WTC11 (cell line): ENCODE measurements at regions not wholly inside any gene's neighbourhood (a gene's known extent, or its start where the extent isn't known, plus 50 kb on each side); places are given as distances from the start of the nearest gene placed in this dataset.

ENCODE experiments used
- ATAC-seq: fragments of 200-7000 bp; cut with Tn5 transposase; 2 replicates; pipeline ENCODE4 v1.10.0; 2021; ENCODE audit warnings: mild to moderate bottlenecking, moderate library complexity
- CTCF ChIA-PET: fragments of 300-600 bp; sonication (Branson Sonifier 250); formaldehyde crosslinking; loops from one replicate; lab custom pipeline; 2021; ENCODE audit warnings: antibody characterized with exemption; lab: Charles Lee
- POLR2A ChIA-PET: fragments of 350-600 bp; sonication (Branson Sonifier 250); formaldehyde crosslinking; loops from one replicate; lab custom pipeline; 2021; ENCODE audit warnings: antibody characterized with exemption; lab: Charles Lee
- DNase-seq: peaks from one replicate; pipeline ENCODE4 v3.0.0; 2021; ENCODE audit warnings: low spot score
- H3K27ac Mint-ChIP-seq: 2 replicates; pipeline ENCODE4 v1.8.0; 2021; ENCODE audit warnings: mixed read lengths
- H3K27me3 Mint-ChIP-seq: 2 replicates; pipeline ENCODE4 v1.8.0; 2021; ENCODE audit warnings: low read depth, mild to moderate bottlenecking, moderate library complexity, mixed read lengths
- H3K36me3 Mint-ChIP-seq: 2 replicates; pipeline ENCODE4 v1.8.0; 2021; ENCODE audit warnings: mixed read lengths
- H3K4me1 Mint-ChIP-seq: 2 replicates; pipeline ENCODE4 v1.8.0; 2022; ENCODE audit warnings: mixed read lengths
- H3K4me3 Mint-ChIP-seq: 2 replicates; pipeline ENCODE4 v1.8.0; 2021; ENCODE audit warnings: mild to moderate bottlenecking, moderate library complexity, mixed read lengths
- H3K9me3 Mint-ChIP-seq: 2 replicates; pipeline ENCODE4 v1.8.0; 2021; ENCODE audit warnings: mixed read lengths
- CDX4 ChIP-seq: fragments of 250-450 bp; sonication (Bioruptor Pico); IDR thresholded peaks from 2 replicates; pipeline ENCODE4 v1.9.0; 2021; ENCODE audit warnings: moderate library complexity, mild to moderate bottlenecking, inconsistent platforms, borderline replicate concordance
- CREB1 ChIP-seq: sonication (generic); formaldehyde crosslinking; IDR thresholded peaks from 2 replicates; pipeline ENCODE4 v1.8.0; 2023; ENCODE audit warnings: mild to moderate bottlenecking, missing genetic modification reagents
- ERG ChIP-seq: fragments of 250-450 bp; sonication (Bioruptor Pico); IDR thresholded peaks from 2 replicates; pipeline ENCODE4 v1.8.0; 2021; ENCODE audit warnings: mild to moderate bottlenecking
- FOXP1 ChIP-seq: sonication (generic); formaldehyde crosslinking; IDR thresholded peaks from 2 replicates; pipeline ENCODE4 v1.8.0; 2022; ENCODE audit warnings: missing genetic modification reagents, mild to moderate bottlenecking, moderate library complexity, borderline replicate concordance
- GRHL2 ChIP-seq: fragments of 250-450 bp; sonication (Bioruptor Pico); IDR thresholded peaks from 2 replicates; pipeline ENCODE4 v1.8.0; 2022; ENCODE audit warnings: mild to moderate bottlenecking, moderate library complexity; ENCODE audit not compliant: insufficient replicate concordance, severe bottlenecking
- GTF2I ChIP-seq: fragments of 250-450 bp; sonication (Bioruptor Pico); conservative IDR thresholded peaks from 2 replicates; pipeline ENCODE4 v1.4.0; 2021; ENCODE audit warnings: mild to moderate bottlenecking
- JAZF1 ChIP-seq: fragments of 250-450 bp; sonication (Bioruptor Pico); IDR thresholded peaks from 2 replicates; pipeline ENCODE4 v1.9.0; 2021; ENCODE audit warnings: moderate library complexity, mild to moderate bottlenecking, inconsistent platforms
- JUN ChIP-seq: sonication (generic); formaldehyde crosslinking; IDR thresholded peaks from 2 replicates; pipeline ENCODE4 v1.8.0; 2023; ENCODE audit warnings: mild to moderate bottlenecking, missing genetic modification reagents
- MXD4 ChIP-seq: fragments of 250-450 bp; sonication (Bioruptor Pico); IDR thresholded peaks from 2 replicates; pipeline ENCODE4 v1.8.0; 2021; ENCODE audit warnings: mild to moderate bottlenecking, moderate library complexity, borderline replicate concordance
- NFYB ChIP-seq: sonication (generic); formaldehyde crosslinking; conservative IDR thresholded peaks from 2 replicates; pipeline ENCODE4 v1.8.0; 2022; ENCODE audit warnings: low read depth, missing genetic modification reagents
- OVOL2 ChIP-seq: fragments of 250-450 bp; sonication (Bioruptor Pico); IDR thresholded peaks from 2 replicates; pipeline ENCODE4 v1.9.0; 2021; ENCODE audit warnings: mild to moderate bottlenecking, borderline replicate concordance
- PREB ChIP-seq: sonication (generic); formaldehyde crosslinking; IDR thresholded peaks from 2 replicates; pipeline ENCODE4 v1.8.1; 2022; ENCODE audit warnings: mild to moderate bottlenecking, missing genetic modification reagents, moderate library complexity, borderline replicate concordance
- SMAD3 ChIP-seq: sonication (generic); formaldehyde crosslinking; IDR thresholded peaks from 2 replicates; pipeline ENCODE4 v1.8.0; 2022; ENCODE audit warnings: missing genetic modification reagents, mild to moderate bottlenecking, borderline replicate concordance
- TP53 ChIP-seq: sonication (generic); formaldehyde crosslinking; IDR thresholded peaks from 2 replicates; pipeline ENCODE4 v1.8.1; 2023; ENCODE audit warnings: mild to moderate bottlenecking, missing genetic modification reagents
- ZNF232 ChIP-seq: sonication (generic); formaldehyde crosslinking; IDR thresholded peaks from 2 replicates; pipeline ENCODE4 v1.8.0; 2022; ENCODE audit warnings: mild to moderate bottlenecking, missing genetic modification reagents
- ZNF423 ChIP-seq: fragments of 250-450 bp; sonication (Bioruptor Pico); IDR thresholded peaks from 2 replicates; pipeline ENCODE4 v2.1.2; 2022; ENCODE audit warnings: mild to moderate bottlenecking, moderate library complexity
- TF ChIP-seq, protein P1 (sequence below): sonication (generic); formaldehyde crosslinking; IDR thresholded peaks from 2 replicates; pipeline ENCODE4 v1.8.0; 2023; ENCODE audit warnings: mild to moderate bottlenecking, missing genetic modification reagents
- TF ChIP-seq, protein P2 (sequence below): sonication (generic); formaldehyde crosslinking; IDR thresholded peaks from 2 replicates; pipeline ENCODE4 v1.8.1; 2022; ENCODE audit warnings: low read depth, missing genetic modification reagents, borderline replicate concordance
- TF ChIP-seq, protein P3 (sequence below): sonication (generic); formaldehyde crosslinking; IDR thresholded peaks from 2 replicates; pipeline ENCODE4 v1.8.1; 2023; ENCODE audit warnings: mild to moderate bottlenecking, missing genetic modification reagents, moderate library complexity

DNA sequence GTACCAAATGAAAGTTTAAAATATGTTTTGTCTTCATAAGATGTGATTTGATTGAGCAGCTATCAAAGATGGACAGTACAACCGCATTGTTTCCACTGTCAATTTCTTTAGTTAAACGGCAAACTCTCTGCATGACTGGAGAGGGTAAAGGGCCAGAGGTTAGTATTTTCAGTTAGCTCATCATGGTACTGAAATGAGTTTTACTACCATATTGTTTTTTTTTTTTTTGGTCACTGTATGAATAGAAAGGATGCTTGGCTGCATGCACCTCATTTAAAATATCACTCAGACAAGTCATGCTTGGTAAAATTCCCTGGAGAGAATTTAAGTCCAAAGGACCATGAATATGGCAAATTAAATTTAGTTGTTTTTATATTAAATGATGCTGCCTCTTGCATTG is 942.1 kb upstream of the SPRY2 start:
- Mint-ChIP-seq H3K9me3 (peaks cover 6% of the 10 kb centered on the region), H3K27me3 (no peaks in the 10 kb centered on the region), H3K27ac (no peak overlapping the region), H3K4me1 (no peaks in the 10 kb centered on the region), H3K36me3 (peaks cover 4% of the 10 kb centered on the region; the same call in 1 of the 2 replicates), H3K4me3 (no peak overlapping the region)
- ChIA-PET POLR2A (no interaction called here), CTCF (no interaction called here)
- no peak for ATAC-seq
- DNase-seq, result no peak
- no peak for TF ChIP-seq JUN (CRISPR knock-in tag)
- no peak for TF ChIP-seq JAZF1 (CRISPR knock-in tag)
- TF ChIP-seq CDX4 (CRISPR knock-in tag), result no peak
- no peak for TF ChIP-seq SMAD3
- TF ChIP-seq TP53 (CRISPR knock-in tag), result no peak
- TF ChIP-seq MXD4 (CRISPR knock-in tag), result no peak
- no peak for TF ChIP-seq PREB
- TF ChIP-seq OVOL2, result no peak
- no peak for TF ChIP-seq GTF2I (CRISPR knock-in tag)
- no peak for TF ChIP-seq ZNF232 (CRISPR knock-in tag)
- TF ChIP-seq, protein P1, sequence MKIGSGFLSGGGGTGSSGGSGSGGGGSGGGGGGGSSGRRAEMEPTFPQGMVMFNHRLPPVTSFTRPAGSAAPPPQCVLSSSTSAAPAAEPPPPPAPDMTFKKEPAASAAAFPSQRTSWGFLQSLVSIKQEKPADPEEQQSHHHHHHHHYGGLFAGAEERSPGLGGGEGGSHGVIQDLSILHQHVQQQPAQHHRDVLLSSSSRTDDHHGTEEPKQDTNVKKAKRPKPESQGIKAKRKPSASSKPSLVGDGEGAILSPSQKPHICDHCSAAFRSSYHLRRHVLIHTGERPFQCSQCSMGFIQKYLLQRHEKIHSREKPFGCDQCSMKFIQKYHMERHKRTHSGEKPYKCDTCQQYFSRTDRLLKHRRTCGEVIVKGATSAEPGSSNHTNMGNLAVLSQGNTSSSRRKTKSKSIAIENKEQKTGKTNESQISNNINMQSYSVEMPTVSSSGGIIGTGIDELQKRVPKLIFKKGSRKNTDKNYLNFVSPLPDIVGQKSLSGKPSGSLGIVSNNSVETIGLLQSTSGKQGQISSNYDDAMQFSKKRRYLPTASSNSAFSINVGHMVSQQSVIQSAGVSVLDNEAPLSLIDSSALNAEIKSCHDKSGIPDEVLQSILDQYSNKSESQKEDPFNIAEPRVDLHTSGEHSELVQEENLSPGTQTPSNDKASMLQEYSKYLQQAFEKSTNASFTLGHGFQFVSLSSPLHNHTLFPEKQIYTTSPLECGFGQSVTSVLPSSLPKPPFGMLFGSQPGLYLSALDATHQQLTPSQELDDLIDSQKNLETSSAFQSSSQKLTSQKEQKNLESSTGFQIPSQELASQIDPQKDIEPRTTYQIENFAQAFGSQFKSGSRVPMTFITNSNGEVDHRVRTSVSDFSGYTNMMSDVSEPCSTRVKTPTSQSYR (CRISPR knock-in tag), result no peak
- TF ChIP-seq, protein P2, sequence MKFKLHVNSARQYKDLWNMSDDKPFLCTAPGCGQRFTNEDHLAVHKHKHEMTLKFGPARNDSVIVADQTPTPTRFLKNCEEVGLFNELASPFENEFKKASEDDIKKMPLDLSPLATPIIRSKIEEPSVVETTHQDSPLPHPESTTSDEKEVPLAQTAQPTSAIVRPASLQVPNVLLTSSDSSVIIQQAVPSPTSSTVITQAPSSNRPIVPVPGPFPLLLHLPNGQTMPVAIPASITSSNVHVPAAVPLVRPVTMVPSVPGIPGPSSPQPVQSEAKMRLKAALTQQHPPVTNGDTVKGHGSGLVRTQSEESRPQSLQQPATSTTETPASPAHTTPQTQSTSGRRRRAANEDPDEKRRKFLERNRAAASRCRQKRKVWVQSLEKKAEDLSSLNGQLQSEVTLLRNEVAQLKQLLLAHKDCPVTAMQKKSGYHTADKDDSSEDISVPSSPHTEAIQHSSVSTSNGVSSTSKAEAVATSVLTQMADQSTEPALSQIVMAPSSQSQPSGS (CRISPR knock-in tag), result no peak
- TF ChIP-seq ZNF423 (CRISPR knock-in tag), result no peak
- TF ChIP-seq ERG, result no peak
- TF ChIP-seq, protein P3, sequence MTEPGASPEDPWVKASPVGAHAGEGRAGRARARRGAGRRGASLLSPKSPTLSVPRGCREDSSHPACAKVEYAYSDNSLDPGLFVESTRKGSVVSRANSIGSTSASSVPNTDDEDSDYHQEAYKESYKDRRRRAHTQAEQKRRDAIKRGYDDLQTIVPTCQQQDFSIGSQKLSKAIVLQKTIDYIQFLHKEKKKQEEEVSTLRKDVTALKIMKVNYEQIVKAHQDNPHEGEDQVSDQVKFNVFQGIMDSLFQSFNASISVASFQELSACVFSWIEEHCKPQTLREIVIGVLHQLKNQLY (CRISPR knock-in tag), result no peak
- TF ChIP-seq GRHL2 (CRISPR knock-in tag), result no peak
- no peak for TF ChIP-seq CREB1
- no peak for TF ChIP-seq FOXP1 (CRISPR knock-in tag)
- no peak for TF ChIP-seq NFYB (CRISPR knock-in tag)
- TF ChIP-seq, all 79 proteins: peak for 0
